Adrenal gland (tissue), 5 donors: ENCODE measurements at regions not wholly inside any gene's neighbourhood (a gene's known extent, or its start where the extent isn't known, plus 50 kb on each side); places are given as distances from the start of the nearest gene placed in this dataset.

Experiments
- CTCF ChIP-seq, 6 experiments: fragments of 450-650 bp in 4 of 6; fragments of 200-600 bp in 2 of 6; sonication (generic) in 1 of 6; IDR thresholded peaks; 1 replicate in 5 of 6; 2 replicates in 1 of 6; pipeline versions ENCODE4 v1.5.1 to v1.8.0; 2016 to 2021; ENCODE audit warnings: antibody characterized with exemption in 6 of 6, mild to moderate bottlenecking in 2 of 6, moderate library complexity in 1 of 6
- POLR2A ChIP-seq, 2 donors: fragments of 450-650 bp; IDR thresholded peaks; one replicate each; pipeline ENCODE4 v1.6.1; 2017; ENCODE audit warnings: antibody characterized with exemption in 2 of 2, mild to moderate bottlenecking in 2 of 2, moderate library complexity in 1 of 2
- donor health status: DM: no; HTN: no; CAD: no.

- no peak for TF ChIP-seq CTCF (IDR thresholded peaks at IDR 0.05)
- no peak for TF ChIP-seq POLR2A (IDR thresholded peaks at IDR 0.05)
Measured at GRCh38 chr1:56329970-56330369, 249.4 kb downstream of the PLPP3 start.
